AG09309 (cell line): ENCODE measurements at regions not wholly inside any gene's neighbourhood (a gene's known extent, or its start where the extent isn't known, plus 50 kb on each side); places are given as distances from the start of the nearest gene placed in this dataset.

ENCODE experiments used
- DNase-seq: peaks from one replicate; pipeline ENCODE4 v3.0.0-alpha.2; 2010; ENCODE audit warnings: low read depth
- H3K4me3 ChIP-seq: 2 replicates; pipeline ENCODE4 v1.5.1; 2011; ENCODE audit warnings: mild to moderate bottlenecking, low read depth, low read length, moderate library complexity; ENCODE audit not compliant: control insufficient read depth
- CTCF ChIP-seq: IDR thresholded peaks from 2 replicates; pipeline ENCODE4 v1.5.1; 2011; ENCODE audit warnings: mild to moderate bottlenecking, low read depth, low read length, inconsistent platforms; ENCODE audit not compliant: insufficient read depth, control insufficient read depth; ENCODE audit errors: missing control alignments

DNA sequence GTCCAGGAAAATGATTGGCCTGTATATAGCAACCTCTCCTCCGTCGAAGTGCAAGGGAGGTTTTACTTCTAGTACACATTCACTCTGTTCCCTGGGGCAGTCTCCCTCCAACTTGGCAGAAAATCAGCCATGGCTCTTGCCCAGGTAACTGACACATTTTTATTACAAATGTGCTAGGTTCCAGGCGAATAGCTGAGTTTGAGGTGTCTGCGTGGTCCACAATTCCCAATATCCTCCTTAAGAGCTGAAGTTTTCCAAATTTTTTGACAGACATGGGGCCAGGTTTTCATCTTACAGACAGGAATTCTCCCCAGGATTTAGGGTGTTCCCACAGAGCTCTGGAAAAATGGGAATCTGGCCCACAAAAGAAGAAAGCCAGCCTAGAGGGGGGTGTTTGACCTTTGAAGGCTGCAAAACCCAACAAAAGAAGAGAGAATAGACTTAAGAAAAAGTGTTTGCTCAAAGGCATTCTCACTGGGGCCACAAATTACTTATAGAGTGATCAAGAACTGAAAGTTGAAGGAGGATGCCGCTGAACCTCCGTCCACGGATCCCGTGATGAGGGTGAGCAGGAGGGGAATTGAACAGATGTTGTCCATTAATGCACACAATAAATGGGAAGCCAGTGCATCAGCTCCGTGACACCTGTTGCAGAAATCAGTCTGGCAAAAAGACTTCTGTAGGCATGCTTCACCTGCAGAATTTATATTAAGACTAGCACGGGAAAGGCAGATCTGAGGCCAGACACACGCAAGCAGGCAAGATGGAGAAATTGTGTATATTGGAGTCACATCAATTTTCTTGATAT, 242.3 kb upstream of the COPS8 start:
- H3K4me3 ChIP-seq = no peak overlapping the region
- no peak for TF ChIP-seq CTCF
- DNase-seq = no peak

- TF ChIP-seq CTCF = no peak
Measured at GRCh38 chr2:236844711-236845110, 241.0 kb upstream of the COPS8 start.

DNA sequence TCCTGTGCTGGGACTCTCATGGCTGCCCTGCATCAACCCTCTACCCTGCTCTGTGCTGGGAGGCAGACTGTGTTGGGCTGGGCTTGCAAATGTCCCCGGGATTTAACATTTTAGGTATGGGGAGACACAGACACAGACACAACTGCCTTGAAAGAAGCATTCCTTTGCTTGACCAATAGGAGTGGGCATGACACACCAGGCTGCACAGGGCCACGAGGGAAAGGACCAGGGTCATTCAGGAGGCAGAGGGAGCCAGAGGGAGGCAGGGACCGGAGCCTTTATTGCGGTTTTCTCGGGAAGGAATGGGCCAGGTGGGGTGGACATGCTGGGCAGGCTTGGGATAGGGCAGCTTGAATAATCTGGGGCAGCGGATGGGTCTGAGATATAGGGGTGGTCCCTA, 238.7 kb upstream of the COPS8 start:
- DNase-seq = no peak
- no peak for TF ChIP-seq CTCF
- H3K4me3 ChIP-seq = no peak overlapping the region

More at GRCh38 chr2:236844711-236845110, 241.0 kb upstream of the COPS8 start:
- DNase-seq = no peak
- H3K4me3 ChIP-seq = no peak overlapping the region

- H3K4me3 ChIP-seq = no peak overlapping the region
- TF ChIP-seq CTCF = no peak
- DNase-seq = no peak
Measured at GRCh38 chr2:236847538-236848263, 238.0 kb upstream of the COPS8 start.

- no peak for TF ChIP-seq CTCF
- no peak overlapping the region for H3K4me3 ChIP-seq
- DNase-seq = no peak
Measured at GRCh38 chr2:236848501-236848900, 237.2 kb upstream of the COPS8 start.

GRCh38 chr2:236849508-236849907, 236.2 kb upstream of the COPS8 start:
- no peak for DNase-seq
- no peak overlapping the region for H3K4me3 ChIP-seq
- no peak for TF ChIP-seq CTCF
